HEK293 (cell line): ENCODE measurements at regions not wholly inside any gene's neighbourhood (a gene's known extent, or its start where the extent isn't known, plus 50 kb on each side); places are given as distances from the start of the nearest gene placed in this dataset.

Experiments
- CTCF ChIP-seq: fragments of 450-650 bp; formaldehyde crosslinking; IDR thresholded peaks from 2 replicates; pipeline ENCODE4 v1.5.1; 2016; ENCODE audit warnings: missing biosample characterization, missing genetic modification characterization
- REST ChIP-seq: fragments of 450-650 bp; formaldehyde crosslinking; IDR thresholded peaks from 2 replicates; pipeline ENCODE4 v1.5.1; 2016; ENCODE audit warnings: missing biosample characterization, missing genetic modification characterization
- ZBTB1 ChIP-seq: fragments of 450-650 bp; formaldehyde crosslinking; IDR thresholded peaks from 2 replicates; pipeline ENCODE4 v1.5.1; 2016; ENCODE audit warnings: missing biosample characterization, missing genetic modification characterization
- ZNF274 ChIP-seq, 2 experiments: fragments of 200-500 bp in 1 of 2; fragments of 450-650 bp in 1 of 2; sonication (Bioruptor generic) in 1 of 2; formaldehyde crosslinking in 1 of 2; IDR thresholded peaks; 2 replicates each; pipeline versions ENCODE4 v1.5.1 to v1.6.1; 2014 to 2016; ENCODE audit warnings: borderline replicate concordance in 1 of 2, inconsistent platforms in 1 of 2, low read length in 1 of 2, missing biosample characterization in 1 of 2, missing genetic modification characterization in 1 of 2
- ZNF571 ChIP-seq: fragments of 450-650 bp; formaldehyde crosslinking; IDR thresholded peaks from 2 replicates; pipeline ENCODE4 v1.5.0; 2017; ENCODE audit warnings: missing biosample characterization, missing genetic modification characterization
- ZNF777 ChIP-seq: fragments of 450-650 bp; formaldehyde crosslinking; IDR thresholded peaks from 2 replicates; pipeline ENCODE4 v1.5.1; 2017; ENCODE audit warnings: missing biosample characterization, missing genetic modification characterization, borderline replicate concordance
- TF ChIP-seq, protein P1 (sequence below): fragments of 450-650 bp; formaldehyde crosslinking; IDR thresholded peaks from 2 replicates; pipeline ENCODE4 v1.5.1; 2017; ENCODE audit warnings: missing biosample characterization, missing genetic modification characterization
- TF ChIP-seq, protein P2 (sequence below): fragments of 450-650 bp; formaldehyde crosslinking; IDR thresholded peaks from 2 replicates; pipeline ENCODE4 v1.5.1; 2016; ENCODE audit warnings: missing biosample characterization, missing genetic modification characterization

DNA sequence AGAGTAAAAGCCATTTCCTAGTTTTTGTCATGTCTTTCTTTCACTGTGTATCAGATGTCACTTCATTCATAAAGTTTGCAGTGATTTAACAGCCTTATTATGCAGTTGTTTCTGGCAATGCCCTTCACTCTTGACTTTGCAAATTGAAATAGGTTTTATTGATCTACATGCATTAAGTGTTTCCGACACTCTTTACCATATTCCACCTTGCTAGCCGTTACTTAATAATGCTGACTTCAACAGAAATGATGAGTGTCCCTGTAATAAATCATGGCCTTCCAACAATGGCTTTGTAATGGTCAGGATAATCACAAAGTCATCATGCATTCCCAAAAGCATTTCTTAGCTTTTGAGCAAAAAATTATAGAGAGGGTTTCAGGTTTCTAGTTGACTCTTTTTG lies 236.8 kb upstream of the FMN2 start:
- TF ChIP-seq, protein P1, sequence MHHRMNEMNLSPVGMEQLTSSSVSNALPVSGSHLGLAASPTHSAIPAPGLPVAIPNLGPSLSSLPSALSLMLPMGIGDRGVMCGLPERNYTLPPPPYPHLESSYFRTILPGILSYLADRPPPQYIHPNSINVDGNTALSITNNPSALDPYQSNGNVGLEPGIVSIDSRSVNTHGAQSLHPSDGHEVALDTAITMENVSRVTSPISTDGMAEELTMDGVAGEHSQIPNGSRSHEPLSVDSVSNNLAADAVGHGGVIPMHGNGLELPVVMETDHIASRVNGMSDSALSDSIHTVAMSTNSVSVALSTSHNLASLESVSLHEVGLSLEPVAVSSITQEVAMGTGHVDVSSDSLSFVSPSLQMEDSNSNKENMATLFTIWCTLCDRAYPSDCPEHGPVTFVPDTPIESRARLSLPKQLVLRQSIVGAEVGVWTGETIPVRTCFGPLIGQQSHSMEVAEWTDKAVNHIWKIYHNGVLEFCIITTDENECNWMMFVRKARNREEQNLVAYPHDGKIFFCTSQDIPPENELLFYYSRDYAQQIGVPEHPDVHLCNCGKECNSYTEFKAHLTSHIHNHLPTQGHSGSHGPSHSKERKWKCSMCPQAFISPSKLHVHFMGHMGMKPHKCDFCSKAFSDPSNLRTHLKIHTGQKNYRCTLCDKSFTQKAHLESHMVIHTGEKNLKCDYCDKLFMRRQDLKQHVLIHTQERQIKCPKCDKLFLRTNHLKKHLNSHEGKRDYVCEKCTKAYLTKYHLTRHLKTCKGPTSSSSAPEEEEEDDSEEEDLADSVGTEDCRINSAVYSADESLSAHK = no peak
- no peak for TF ChIP-seq REST (tag by site-specific recombination)
- TF ChIP-seq ZBTB1 (tag by site-specific recombination) = no peak
- TF ChIP-seq ZNF274 (IDR thresholded peaks at IDR 0.05; ENCODE audit: low read length) = no peak
- TF ChIP-seq ZNF274 (tag by site-specific recombination; IDR thresholded peaks at IDR 0.05; ENCODE audit: borderline replicate concordance) = no peak
- no peak for TF ChIP-seq ZNF571 (tag by site-specific recombination)
- no peak for TF ChIP-seq CTCF (tag by site-specific recombination)
- no peak for TF ChIP-seq ZNF777
- TF ChIP-seq, protein P2, sequence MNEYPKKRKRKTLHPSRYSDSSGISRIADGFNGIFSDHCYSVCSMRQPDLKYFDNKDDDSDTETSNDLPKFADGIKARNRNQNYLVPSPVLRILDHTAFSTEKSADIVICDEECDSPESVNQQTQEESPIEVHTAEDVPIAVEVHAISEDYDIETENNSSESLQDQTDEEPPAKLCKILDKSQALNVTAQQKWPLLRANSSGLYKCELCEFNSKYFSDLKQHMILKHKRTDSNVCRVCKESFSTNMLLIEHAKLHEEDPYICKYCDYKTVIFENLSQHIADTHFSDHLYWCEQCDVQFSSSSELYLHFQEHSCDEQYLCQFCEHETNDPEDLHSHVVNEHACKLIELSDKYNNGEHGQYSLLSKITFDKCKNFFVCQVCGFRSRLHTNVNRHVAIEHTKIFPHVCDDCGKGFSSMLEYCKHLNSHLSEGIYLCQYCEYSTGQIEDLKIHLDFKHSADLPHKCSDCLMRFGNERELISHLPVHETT (tag by site-specific recombination) = no peak
